ENCODE measurements at regions not wholly inside any gene's neighbourhood (a gene's known extent, or its start where the extent isn't known, plus 50 kb on each side); places are given as distances from the start of the nearest gene placed in this dataset.
"Not testable (repeated sequence)": the region's sequence is repeated elsewhere in the genome, so short reads cannot be mapped to it uniquely, and the experiment has no call there.

DNA sequence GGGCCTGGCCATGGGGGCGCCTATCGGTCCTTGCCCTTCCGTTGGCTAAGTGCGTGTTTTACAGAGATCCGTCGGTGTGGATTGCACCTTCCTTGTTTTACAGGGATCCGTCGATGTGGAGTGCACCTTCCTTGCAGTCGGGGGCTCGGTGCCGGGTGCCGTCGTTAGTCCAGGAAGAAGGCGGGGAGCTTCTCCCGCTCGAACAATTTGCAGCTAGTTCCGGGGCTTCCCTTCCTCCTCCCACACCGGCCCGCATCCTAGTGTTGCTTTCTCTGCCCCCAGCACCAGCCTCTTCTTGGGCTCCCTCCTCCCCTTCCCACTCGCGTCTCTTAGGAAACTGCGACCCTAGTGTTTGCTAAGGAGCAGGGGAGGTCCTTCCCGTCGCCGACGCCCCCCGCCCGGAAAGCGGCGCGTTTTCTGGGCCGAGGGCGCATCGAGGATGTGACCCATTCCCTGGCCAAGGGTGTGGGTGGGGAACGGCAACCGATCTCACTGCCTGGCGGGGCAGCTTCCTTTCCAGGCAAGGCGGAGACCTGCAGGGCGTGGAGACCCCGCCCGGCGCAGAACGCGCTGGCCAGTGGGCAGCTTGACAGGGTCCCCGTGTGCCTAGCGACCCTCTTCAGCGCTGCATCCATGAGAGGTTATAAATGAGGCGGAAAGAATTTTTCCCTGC lies 75.7 kb upstream of the ZNF91 start:
- Mint-ChIP-seq H3K27me3 (ENCODE audit: insufficient read depth, low read depth, poor library complexity) (peaks cover 26% of the 10 kb centered on the region), H3K27ac (no peak overlapping the region), H3K4me1 (peaks cover 3% of the 10 kb centered on the region; the same call in 2 of the 3 replicates), H3K4me3 (peak overlapping the region; percentile 61; the same call in 2 of the 3 replicates), H3K36me3 (ENCODE audit: low read depth) (peaks cover 43% of the 10 kb centered on the region), H3K9me3 (peaks cover 81% of the 10 kb centered on the region)
- no peak overlapping the region for H3K27ac ChIP-seq (ENCODE audit: low read depth)
- H3K79me2 ChIP-seq (replicated peaks; ENCODE audit: insufficient read depth) = no peaks in the 10 kb centered on the region
- H3K27me3 ChIP-seq (ENCODE audit: insufficient read depth) = peaks cover 44% of the 10 kb centered on the region
- no peaks in the 10 kb centered on the region for H3K36me3 ChIP-seq (ENCODE audit: insufficient read depth)
- H3K9me2 ChIP-seq (ENCODE audit: insufficient read depth) = peaks cover 15% of the 10 kb centered on the region
- no peaks in the 10 kb centered on the region for H4K20me1 ChIP-seq (replicated peaks; ENCODE audit: insufficient read depth)
- H3K4me1 ChIP-seq (ENCODE audit: insufficient read depth) = no peaks in the 10 kb centered on the region
- peak overlapping the region; percentile 92 for H3K4me2 ChIP-seq
- no peaks in the 10 kb centered on the region for H3F3A ChIP-seq (replicated peaks; ENCODE audit: low read depth)
- TF ChIP-seq NANOG (IDR thresholded peaks at IDR 0.05; ENCODE audit: borderline replicate concordance) (no peak), JUNB (IDR thresholded peaks at IDR 0.05; ENCODE audit: unreplicated experiment) (no peak), ZNF331 (CRISPR knock-in tag; IDR thresholded peaks at IDR 0.05; ENCODE audit: low read depth) (no peak), POLR2AphosphoS5 (IDR thresholded peaks at IDR 0.05; ENCODE audit: low read depth) (no peak)
- peak overlapping the region; percentile 96 for H2AFZ ChIP-seq
- peak overlapping the region; percentile 61 for H3K4me3 ChIP-seq
- ATAC-seq (peak; percentile 92), DNase-seq (ENCODE audit: low spot score) (peak; percentile 66)

DNA sequence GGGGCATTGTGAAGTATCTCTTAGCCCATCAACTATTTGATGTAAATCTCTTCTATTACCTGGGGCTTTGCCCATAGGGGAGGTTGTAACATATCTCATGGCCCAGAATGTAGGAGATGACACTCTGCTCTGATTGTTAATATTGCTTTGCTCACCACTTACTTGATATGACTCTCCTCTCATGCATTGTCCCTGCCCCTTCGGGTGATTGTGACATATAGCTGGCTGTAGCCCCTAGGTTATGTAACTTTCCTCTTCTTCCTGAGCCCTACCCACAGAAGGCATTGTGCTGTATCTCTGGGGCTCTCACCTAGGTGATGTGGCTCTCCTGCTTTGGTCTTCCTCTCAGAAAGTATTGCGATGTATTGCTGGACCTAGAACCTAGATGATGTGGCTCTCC lies 69.1 kb upstream of the ZNF91 start:
- H3K79me2 ChIP-seq (replicated peaks; ENCODE audit: insufficient read depth); H3K4me2 ChIP-seq; ATAC-seq; H3K4me3 Mint-ChIP-seq; H4K20me1 ChIP-seq (replicated peaks; ENCODE audit: insufficient read depth); H3K4me3 ChIP-seq; DNase-seq (ENCODE audit: low spot score); H3F3A ChIP-seq (replicated peaks; ENCODE audit: low read depth); H3K27ac Mint-ChIP-seq; H3K27ac ChIP-seq (ENCODE audit: low read depth); H3K4me1 ChIP-seq (ENCODE audit: insufficient read depth); H3K4me1 Mint-ChIP-seq; H2AFZ ChIP-seq; H3K9me2 ChIP-seq (ENCODE audit: insufficient read depth); H3K36me3 ChIP-seq (ENCODE audit: insufficient read depth); H3K27me3 ChIP-seq (ENCODE audit: insufficient read depth): not testable (repeated sequence)
- Mint-ChIP-seq H3K9me3 (peaks cover 96% of the 10 kb centered on the region), H3K27me3 (ENCODE audit: insufficient read depth, low read depth, poor library complexity) (peaks cover 11% of the 10 kb centered on the region), H3K36me3 (ENCODE audit: low read depth) (peaks cover 38% of the 10 kb centered on the region)

DNA sequence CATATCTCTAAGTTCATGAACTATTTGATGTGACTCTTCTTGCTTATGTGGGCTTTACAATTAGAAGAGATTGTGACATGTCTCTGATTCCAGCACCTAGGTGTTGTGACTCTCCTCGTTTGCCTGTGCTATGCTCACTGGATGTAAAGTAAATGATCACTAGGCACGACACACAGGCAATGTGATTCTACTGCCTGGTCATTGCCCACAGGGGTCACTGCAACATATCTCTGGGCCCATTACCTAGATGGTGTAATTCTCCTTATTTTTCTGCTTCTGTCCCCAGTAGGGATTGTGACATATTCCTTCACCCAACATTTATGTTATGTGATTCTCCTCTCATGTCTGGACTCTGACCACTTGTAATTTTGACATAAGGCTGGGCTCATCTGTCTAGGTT lies 65.8 kb upstream of the ZNF91 start:
- H3K4me3 ChIP-seq = no peak overlapping the region
- peaks cover 4% of the 10 kb centered on the region for H3K27me3 Mint-ChIP-seq (ENCODE audit: insufficient read depth, low read depth, poor library complexity)
- H3K27me3 ChIP-seq (ENCODE audit: insufficient read depth) = no peaks in the 10 kb centered on the region
- no peaks in the 10 kb centered on the region for H3K79me2 ChIP-seq (replicated peaks; ENCODE audit: insufficient read depth)
- no peak for ATAC-seq
- H3K27ac ChIP-seq (ENCODE audit: low read depth) = no peak overlapping the region
- peak; percentile 21 for DNase-seq (ENCODE audit: low spot score)
- H3K4me3 Mint-ChIP-seq = no peak overlapping the region
- no peak overlapping the region for H3K27ac Mint-ChIP-seq
- H3K9me3 Mint-ChIP-seq = peaks cover 96% of the 10 kb centered on the region
- peaks cover 28% of the 10 kb centered on the region for H3K36me3 Mint-ChIP-seq (ENCODE audit: low read depth)
- H3K9me2 ChIP-seq (ENCODE audit: insufficient read depth) = no peaks in the 10 kb centered on the region
- no peak overlapping the region for H3K4me2 ChIP-seq
- H3K4me1 ChIP-seq (ENCODE audit: insufficient read depth) = no peaks in the 10 kb centered on the region
- no peaks in the 10 kb centered on the region for H3K4me1 Mint-ChIP-seq
- H2AFZ ChIP-seq = no peak overlapping the region
- no peaks in the 10 kb centered on the region for H3F3A ChIP-seq (replicated peaks; ENCODE audit: low read depth)
- TF ChIP-seq EZH2 (IDR thresholded peaks at IDR 0.05; ENCODE audit: low read depth, unreplicated experiment) (no peak), CTCF (conservative IDR thresholded peaks at IDR 0.05; ENCODE audit: low read depth in 2 of 2) (peak; percentile 39 to 58)
- H3K36me3 ChIP-seq (ENCODE audit: insufficient read depth) = no peaks in the 10 kb centered on the region
- no peaks in the 10 kb centered on the region for H4K20me1 ChIP-seq (replicated peaks; ENCODE audit: insufficient read depth)
